ENCODE measurements at regions not wholly inside any gene's neighbourhood (a gene's known extent, or its start where the extent isn't known, plus 50 kb on each side); places are given as distances from the start of the nearest gene placed in this dataset.

- no peak for TF ChIP-seq EGR1 (IDR thresholded peaks at IDR 0.05; ENCODE audit: borderline replicate concordance in 1 of 2, low read depth in 2 of 2, low read length in 2 of 2)
Measured at GRCh38 chr13:60924856-60925255, 490.8 kb downstream of the PCDH20 start (continued).

DNA sequence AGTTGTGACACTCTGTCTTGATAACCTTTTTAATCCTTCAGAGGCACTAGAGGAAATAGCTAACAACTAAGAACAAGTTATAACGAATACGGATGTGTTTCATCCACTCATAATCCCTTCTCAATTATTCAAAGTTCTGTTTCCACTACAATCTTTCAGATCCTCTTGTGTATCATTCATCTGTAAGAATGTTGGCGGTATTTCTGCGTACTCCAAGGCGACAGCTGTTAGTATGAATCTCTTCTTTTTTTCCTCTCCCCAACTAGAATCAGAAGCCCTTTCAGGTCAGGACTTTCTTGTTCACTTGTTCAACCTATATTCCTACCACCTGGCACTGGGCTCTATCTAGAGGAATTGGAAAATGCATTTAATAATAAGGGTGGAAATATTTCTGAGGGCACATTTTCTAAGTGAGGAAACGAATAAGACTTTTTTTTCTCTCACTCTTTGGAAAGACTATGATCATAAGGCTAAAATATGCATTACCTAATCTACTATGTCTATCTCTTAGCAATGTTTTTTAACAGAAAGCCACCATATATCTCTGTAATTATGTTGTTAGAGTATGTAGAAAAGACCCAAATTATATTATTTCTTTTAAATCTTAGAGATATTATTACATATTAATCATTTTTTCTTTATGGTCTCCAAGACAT is 492.9 kb downstream of the PCDH20 start:
- ChIA-PET POLR2A (no interaction called here), SMC1A (ENCODE audit: uncharacterized antibody, unreplicated experiment) (no interaction called here), RAD21 (ENCODE audit: unreplicated experiment) (no interaction called here), CTCF (no interaction called here)
- H3K4me1 ChIP-seq (ENCODE audit: control insufficient read depth, insufficient read depth, low read length) = no peaks in the 10 kb centered on the region
- in situ Hi-C loops (cut with MboI) (no loop called here), intact Hi-C loops (cut with micrococcal nuclease; ENCODE audit: unreplicated experiment) (no loop called here)
- FAIRE-seq = no peak
- H3K4me2 ChIP-seq (ENCODE audit: control insufficient read depth, insufficient read depth) = no peak overlapping the region
- no peak overlapping the region for H3K9ac ChIP-seq (ENCODE audit: control insufficient read depth, insufficient read depth, low read length)
- H3K79me2 ChIP-seq (ENCODE audit: control insufficient read depth, insufficient read depth, low read length) = no peaks in the 10 kb centered on the region
- no peaks in the 10 kb centered on the region for H3K27me3 ChIP-seq (replicated peaks in 1 of 2; ENCODE audit: control insufficient read depth in 2 of 2, insufficient read depth in 2 of 2, low read length in 1 of 2)
- H3K27ac ChIP-seq (ENCODE audit: control insufficient read depth, insufficient read depth) = no peak overlapping the region
- no TSS peak for BruUV-seq (replicated peaks)
- H3K36me3 ChIP-seq (ENCODE audit: control insufficient read depth in 2 of 2, insufficient read depth in 2 of 2, low read length in 1 of 2) = no peaks in the 10 kb centered on the region
- no peak for DNase-seq (ENCODE audit: low read depth, low spot score)
- H3K4me3 ChIP-seq = no peak overlapping the region
- TF ChIP-seq TCF12 (IDR thresholded peaks at IDR 0.05; ENCODE audit: low read depth, low read length) = no peak
- no peak for TF ChIP-seq NFYA (IDR thresholded peaks at IDR 0.05; ENCODE audit: borderline replicate concordance, low read depth, low read length)
- TF ChIP-seq ASH2L (IDR thresholded peaks at IDR 0.05; ENCODE audit: borderline replicate concordance, low read depth) = no peak
- TF ChIP-seq SIN3A (IDR thresholded peaks at IDR 0.05; ENCODE audit: low read depth, low read length) = no peak
- no peak for TF ChIP-seq BCL11A (IDR thresholded peaks at IDR 0.05; ENCODE audit: low read depth, low read length)
- no peak for TF ChIP-seq ZNF274 (IDR thresholded peaks at IDR 0.05; ENCODE audit: insufficient read depth, insufficient read length)
- TF ChIP-seq, protein P1, sequence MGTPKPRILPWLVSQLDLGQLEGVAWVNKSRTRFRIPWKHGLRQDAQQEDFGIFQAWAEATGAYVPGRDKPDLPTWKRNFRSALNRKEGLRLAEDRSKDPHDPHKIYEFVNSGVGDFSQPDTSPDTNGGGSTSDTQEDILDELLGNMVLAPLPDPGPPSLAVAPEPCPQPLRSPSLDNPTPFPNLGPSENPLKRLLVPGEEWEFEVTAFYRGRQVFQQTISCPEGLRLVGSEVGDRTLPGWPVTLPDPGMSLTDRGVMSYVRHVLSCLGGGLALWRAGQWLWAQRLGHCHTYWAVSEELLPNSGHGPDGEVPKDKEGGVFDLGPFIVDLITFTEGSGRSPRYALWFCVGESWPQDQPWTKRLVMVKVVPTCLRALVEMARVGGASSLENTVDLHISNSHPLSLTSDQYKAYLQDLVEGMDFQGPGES (IDR thresholded peaks at IDR 0.05) = no peak
- no peak for TF ChIP-seq NRF1 (conservative IDR thresholded peaks at IDR 0.05; ENCODE audit: low read depth, low read length)
- no peak for TF ChIP-seq MYB (IDR thresholded peaks at IDR 0.05; ENCODE audit: borderline replicate concordance, low read depth, low read length)
- no peak for TF ChIP-seq HCFC1 (IDR thresholded peaks at IDR 0.05; ENCODE audit: low read length)
- no peak for TF ChIP-seq SP1 (IDR thresholded peaks at IDR 0.05; ENCODE audit: low read depth, low read length)
- H3K9me3 ChIP-seq (replicated peaks; ENCODE audit: control insufficient read depth, insufficient read depth, low read length) = no peaks in the 10 kb centered on the region
- no peak overlapping the region for H2AFZ ChIP-seq (ENCODE audit: control insufficient read depth, low read depth, low read length)
- H4K20me1 ChIP-seq (ENCODE audit: control insufficient read depth, insufficient read depth) = no peaks in the 10 kb centered on the region
- ATAC-seq = no peak
- 66% methylated on average over 6 of the region's 6 CpGs for WGBS (ENCODE audit: insufficient coverage, insufficient replicate concordance, low lambda C conversion rate, missing lambda C conversion rate)

Measured in GM12878 (cell line).